Activated T-cell treated with anti-CD3 and anti-CD28 coated beads for 4 hours (primary cell): ENCODE measurements at regions not wholly inside any gene's neighbourhood (a gene's known extent, or its start where the extent isn't known, plus 50 kb on each side); places are given as distances from the start of the nearest gene placed in this dataset.

Experiments used
- DNase-seq: peaks from one replicate; pipeline ENCODE4 v3.0.0-alpha.2; 2020

DNA sequence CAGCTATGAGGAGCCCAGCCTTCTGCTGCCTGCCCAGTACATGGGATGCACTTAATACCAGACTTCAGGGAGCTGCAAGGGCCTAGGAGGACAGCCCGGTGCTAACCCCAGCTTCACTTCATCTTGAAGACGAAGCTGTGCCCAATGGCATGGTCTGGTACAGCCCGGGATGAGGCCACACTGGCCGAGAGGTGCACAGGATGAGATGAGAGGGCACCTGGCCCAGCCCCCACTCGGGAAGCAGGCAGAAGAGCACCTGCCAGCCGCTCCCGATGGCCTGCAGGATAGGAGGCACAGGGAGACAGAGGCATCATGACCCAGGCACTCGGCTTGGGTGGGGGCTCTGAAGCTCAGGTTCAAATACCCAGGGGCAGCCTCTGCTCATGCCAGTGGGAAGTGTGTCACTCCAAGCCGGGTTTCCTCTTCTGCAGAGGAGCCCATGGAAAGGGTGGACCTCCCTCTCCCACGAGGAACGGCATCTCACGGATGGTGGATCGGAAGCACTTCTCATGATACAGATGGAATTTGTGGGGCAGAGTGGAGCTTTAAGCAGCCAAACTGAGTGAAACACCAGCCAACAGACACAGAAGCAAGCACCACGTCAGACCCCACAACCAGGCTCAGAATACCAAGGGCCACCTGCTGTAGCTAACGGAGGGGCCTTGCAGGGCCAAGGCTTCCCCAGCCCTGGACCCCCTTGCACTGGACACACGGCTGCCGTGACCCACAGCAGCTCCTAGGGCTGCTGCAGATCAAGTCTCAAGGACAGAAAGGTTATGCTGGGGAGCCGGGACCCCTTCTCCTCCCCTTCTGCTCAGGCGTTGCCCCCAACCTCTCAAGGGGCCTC lies 875.2 kb downstream of the BRD1 start:
- no peak for DNase-seq

DNA sequence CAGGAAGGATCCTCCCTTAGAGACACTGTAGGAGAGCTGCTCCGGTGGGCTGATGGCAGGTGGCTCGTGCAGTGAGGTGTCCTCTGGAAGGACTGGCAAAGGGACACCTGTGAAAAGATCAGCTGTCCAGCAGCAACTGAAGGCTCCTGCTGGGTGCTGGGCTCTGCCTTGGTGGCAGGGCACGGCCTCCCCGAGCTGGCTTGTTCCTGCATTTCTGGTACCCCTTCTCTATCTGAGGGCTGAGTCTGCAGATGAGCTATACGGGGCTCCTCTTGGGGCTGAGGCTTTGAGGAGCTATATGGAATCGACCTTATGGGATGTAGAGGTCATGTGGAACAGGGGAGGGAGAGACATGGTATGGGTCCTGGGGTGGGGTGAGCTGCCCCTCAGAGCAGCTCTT lies 875.8 kb downstream of the BRD1 start:
- DNase-seq: no peak

DNA sequence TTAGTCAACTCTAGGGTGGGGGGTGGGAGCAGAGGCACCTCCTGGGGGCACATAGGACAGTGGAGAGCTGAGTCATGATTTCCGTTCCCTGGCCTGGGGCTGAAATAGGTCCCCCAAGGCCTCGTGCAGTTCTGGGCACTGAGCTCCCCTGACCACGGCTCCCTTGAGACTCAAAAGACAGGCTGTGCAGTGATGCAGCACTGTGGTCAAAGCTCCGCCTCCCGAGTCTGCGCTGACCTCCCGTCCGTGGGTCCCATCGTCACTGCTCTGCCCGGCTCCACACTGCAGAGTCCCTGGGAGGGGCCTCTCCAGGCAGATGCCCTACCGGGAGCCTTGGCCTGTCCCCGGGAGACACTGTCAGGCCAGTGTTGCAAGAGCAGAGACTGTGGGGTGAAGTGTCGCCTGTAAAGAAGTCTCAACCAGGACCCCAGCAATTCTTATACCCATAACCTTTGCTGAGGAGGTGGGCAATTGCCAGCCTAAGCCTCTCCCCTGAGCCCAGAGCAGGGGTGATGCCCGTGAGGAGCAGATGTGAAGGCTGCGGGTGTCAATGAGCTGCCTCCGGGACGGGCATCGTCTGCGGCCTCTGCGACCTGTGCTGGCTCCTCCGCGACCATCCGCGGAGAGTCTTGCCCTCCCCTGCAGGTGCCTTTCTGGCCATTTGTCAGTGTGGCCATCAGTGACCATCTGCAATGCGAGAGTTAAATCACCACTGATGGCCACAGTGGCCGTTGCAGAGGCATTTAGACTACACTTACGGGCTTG lies 877.3 kb downstream of the BRD1 start:
- DNase-seq: no peak

DNA sequence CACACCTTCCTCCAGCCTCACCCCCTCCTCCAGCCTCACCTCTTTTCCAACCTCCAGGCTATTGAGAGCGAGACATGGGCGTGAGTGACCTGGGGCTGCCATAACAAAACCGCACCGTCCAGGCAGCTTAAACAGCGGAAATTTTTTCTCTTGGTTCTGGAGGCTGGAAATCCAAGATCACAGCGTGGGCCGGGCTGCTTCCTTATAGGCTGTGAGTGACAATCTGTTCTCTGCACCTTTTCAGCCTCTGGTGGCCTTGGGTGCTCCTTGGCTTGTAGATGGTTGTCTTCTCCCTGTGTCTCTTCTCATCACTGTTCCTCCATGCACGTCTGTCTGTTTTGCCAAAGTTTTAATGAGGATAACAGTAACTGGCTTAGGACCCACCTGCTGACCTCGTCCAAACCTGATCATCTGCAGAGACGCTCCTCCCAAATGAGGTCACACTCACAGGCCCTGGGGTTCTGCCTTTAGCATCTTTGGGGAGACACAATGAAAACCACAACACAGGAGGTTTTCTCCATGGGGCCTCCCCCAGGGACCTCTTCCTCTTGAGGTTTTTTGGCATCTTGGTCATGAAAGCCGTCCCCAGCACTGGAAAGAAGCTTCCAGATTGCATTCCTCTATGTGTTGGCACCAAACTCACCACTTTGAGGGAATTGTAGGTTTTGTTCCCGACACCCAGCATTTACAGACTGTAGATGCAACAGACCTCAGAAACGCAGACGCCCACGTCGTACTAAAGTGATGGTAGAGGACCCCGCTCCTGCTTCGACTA lies 878.1 kb downstream of the BRD1 start:
- DNase-seq: no peak

DNA sequence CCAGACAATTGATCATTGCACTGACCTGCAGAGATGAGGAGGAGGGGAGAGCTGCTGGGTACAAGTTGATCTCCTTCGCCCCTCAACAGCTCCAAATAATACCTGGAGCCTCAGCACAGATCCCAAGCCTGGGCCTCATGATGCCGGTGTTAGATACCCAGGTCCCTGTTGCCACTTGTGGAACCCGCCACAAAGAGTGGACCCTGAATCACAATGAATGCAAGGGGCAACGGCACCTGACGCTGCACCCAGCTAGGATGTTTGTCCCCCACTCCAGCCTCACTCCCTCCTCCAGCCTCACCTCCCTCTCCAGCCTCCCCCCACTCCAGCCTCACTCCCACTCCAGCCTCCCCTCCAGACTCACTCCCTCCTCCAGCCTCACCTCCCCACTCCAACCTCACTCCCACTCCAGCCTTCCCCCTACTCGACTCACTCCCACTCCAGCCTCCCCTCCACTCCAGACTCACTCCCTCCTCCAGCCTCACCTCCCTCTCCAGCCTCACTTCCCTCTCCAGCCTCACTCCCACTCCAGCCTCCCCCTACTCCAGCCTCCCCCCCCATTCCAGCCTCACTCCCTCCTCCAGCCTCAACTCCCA lies 879.0 kb downstream of the BRD1 start:
- DNase-seq: no peak

DNA sequence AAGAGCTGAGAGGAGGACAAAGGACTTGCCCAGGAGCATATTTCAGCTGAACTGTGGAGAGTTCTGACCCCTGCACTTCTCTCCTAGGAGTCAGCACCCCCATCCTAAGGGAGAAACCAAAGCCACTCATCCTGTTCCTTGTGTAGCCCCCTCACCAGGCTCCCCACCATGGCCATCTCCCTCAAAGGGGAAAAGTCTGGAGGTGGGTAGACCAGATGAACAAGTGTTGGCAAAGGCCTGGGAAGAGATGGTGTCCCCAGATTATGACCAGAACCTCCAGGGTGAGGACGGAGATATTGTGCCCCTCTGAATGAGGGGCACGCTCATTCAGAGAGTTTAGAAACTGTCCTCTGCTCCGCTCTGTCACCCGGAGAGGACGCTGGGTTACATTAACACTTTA lies 880.0 kb downstream of the BRD1 start:
- no peak for DNase-seq

DNA sequence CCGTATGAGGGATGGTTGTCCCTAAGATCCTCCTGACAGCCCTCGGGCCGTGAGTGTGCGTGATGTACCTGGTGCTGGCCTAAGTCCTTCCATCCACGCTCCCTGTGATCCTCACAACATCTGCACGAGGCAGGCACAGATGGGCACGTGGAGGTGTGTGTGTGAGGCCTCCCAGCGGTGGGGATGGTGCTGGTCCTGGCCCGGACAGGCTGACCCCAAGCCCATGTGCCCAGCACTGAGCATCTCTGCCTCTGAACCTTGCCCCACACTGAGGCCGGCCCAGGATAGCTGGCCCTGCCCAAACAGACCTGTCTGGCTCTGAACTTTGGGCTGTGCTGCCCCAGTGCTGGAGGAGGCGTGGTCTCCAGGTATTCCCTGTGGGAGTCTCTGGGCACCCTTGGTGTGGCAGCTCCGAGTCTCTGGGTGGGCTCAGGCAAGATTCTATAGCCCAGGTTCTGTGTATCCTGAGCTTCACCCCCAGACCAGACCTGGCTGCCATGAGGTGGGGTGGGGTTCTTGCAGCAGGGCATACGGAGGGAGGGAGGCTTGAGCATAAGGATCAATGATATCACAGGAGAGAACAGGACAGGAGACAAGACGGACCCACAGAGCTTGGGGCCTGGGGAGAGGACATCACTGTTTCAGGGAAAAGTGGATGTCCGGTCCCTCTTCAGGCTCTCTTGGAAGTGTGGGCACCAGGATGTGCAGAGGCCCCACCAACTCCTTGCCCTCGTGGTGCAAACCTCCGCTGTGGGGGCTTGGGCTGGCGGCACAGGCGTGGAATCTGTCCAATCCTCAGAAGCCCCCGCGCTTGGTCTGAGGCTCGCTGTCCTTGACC lies 881.8 kb downstream of the BRD1 start:
- no peak for DNase-seq

DNA sequence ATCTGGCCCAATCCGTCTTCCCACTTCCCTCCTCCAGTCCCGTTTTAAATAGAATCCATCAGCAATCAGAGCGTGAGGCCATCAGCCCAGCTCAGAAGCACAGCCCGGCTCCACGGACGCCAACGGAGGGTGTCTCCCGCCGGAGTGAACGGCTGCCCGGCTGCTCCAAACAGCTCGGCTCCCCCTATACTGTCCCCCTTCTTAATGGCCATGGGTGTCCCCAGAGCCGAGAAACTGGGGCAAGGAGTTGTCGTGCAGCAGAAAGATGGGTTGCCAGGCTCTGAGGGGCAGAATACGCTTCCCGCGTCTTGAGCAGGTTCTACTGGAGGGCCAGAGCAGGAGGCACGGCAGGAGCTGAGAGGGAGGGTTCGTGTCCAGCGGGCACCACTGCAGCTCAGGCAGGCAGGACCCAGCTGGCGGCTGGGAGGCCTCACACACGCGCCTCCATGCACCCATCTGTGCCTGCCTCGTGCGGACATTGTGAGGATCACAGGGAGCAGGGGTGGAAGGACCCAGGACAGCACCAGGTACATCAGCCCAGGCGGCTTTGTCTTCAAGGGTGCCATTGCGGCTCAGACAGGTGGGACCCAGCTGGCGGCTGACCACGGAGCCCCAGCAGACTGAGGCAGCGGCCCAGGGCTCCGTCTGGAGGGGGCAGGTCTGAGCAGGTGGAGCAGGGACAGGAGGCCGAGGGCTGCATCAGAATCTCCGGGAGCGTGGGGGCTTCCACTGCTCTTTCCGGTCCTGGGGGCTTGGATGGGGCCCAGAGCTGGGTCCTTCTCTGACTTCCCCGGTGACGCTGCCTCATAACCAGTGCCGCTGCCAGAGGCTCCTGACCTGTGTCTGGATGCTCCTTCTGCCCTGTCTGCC lies 882.7 kb downstream of the BRD1 start:
- no peak for DNase-seq

DNA sequence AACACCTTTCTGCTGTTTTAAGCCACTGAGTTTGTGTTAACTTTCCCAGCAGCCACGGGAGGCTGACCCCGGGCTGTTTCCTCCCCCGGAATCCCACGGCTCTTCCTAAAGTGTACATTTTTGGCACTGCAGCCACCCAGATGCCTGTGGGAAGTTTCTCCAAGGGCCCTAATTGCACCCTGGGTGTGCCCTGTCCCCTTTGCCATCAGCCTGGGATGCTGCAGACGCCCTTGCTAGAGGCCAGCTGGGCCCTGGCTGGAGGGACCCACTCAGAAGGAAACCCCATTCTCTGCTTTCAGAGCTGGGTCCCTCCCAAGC lies 883.3 kb downstream of the BRD1 start:
- DNase-seq: no peak

DNA sequence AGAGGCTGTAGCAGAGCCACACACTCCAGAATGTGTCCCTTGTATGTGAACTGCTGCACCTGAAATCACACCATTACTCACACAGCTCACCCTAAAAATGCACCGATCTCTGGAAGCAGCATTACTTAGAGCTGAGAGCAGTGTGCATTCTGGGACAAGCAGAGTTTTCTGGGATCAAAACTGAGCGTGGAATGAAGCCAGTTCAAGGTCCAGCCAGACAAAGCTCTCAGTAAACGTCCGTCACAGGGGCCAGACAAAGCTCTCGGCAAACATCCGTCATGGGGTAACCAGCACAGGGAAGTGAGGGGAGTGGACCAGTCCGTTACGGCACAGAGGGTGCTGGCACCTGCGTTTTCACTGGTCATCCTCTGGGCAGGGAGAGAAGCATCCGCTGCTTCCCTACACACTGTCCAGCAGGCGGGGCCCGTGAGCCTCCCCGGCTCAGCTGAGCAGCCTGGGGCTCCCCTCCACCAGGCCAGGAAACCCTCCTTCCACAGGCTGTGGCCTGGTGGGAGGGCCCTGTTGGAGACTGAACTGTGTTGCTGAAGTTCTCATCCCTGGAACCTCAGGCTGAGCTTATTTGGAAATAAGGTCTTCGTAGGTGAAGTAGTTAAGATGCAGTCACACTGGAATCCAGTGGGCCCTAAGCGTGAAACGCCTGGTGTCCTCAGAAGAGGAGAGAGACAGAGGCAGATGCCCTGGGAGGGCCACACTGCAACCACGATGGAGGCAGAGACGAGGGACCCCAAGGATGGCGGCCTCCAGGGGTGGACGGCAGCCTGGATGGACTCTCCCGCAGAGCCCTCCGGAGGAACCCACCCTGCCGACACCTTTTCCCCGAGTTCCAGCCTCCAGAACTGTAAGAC lies 883.9 kb downstream of the BRD1 start:
- DNase-seq: no peak

DNA sequence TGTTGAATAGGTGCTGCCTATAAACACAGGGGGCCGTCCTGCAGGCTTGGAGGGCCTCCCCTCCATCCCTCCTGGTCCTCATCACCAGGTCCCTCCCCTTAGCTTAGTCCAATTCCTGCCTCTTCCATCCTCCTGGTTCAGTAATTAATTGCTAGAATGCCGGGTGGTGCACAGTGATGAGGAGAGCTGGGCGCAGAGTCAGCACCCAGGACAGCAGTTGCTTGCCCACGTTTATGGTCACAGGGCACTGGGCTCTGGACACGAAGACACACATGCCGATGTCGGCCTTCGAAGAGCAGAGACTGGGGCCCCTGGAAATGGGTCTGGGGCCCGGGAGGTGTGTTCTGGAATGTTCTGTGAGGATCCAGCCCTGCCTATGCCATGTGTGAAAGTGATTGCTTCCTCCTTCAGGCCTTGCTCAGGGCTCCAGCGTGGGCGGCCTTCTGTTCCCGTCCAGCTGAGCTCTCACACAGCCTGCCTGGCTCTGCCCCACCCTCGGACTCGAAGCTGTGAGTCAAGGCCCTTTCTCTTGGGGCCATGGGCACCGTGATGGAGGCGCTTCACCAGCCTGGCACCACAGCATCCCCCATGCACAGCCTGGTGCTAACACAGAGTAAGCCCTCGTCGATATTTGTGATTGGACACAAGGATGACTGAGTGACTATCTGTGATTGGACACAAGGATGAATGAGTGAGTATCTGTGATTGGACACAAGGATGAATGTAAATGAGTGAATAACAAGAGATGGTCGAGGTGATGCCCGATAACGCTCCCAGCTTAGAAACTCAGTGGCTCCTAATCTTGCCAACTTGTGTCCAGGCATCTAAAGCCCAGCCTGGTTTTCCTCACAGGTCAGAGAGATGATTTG lies 884.7 kb downstream of the BRD1 start:
- DNase-seq: no peak

DNA sequence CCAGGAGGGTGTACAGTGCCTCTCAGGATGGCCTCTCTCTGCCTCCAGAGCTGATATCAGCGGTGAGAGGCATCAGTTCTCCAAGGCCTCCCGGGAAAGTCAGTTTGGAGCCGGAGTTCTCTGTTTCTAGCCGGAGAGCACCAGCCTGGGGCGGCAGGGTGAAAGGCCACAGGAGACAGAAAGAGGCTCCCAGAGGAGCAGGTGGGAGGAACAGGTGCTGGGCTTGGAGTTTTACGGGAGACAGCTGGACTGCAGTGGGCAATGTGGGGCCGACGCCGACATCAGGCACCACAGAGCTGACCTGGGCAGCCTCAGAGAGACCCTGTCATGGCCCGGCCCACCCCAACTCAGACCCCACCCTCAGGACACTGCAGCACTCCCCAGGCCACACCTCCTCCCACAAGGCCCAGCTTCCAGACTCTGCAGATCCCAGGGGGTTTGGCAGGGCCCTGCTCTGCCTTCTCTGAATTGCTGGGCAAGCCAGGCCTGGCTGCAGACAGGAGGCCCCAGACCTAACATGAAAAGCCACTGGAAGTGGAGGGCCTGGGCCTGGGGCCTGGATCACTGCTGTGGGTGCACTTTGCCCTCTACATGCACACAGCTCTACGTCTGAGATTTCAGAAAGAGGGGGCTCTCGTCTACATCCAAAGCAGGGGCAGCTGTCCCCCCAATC lies 885.6 kb downstream of the BRD1 start:
- no peak for DNase-seq

DNA sequence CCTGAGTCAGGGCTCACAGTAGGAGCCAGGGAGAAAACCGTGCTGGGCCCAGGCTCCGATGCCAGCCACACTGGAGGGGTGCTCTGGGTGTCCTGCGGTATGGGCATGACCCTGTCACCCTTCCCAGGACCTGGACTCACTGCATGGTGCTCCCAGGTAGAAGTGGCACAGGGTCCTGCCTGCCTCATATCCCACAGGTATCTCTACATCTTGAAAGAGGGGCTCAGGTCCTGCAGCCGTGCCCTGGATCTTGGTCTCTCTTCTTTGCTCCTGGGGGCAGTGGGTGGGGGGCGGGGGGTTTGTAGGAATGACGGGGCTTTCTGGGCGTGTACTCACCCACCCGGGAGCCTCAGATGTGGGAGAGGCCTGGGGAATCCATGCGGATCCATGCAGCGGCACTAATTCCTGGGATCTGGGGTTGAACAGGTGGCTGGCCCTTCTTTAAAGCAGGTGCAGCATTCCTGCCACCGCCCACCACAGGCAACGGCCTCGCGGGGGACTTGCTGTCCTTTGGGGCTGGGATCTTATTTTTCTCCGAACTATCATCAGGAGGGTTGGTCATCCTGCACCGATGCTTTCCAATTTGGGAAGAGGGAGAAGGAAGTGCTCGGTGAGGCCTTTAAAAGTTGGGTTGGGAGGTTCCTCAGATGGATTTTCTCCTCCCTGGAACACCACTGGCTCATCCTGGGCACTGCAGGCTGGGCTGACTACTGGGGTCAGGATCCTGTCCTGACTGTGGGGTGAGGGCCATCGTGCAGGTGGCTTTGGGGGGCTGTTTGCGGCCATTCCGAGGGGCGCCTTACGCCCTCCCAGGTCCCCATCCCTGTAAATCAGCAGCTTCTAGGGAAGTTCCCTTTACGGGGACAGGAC lies 886.4 kb downstream of the BRD1 start:
- DNase-seq: no peak

DNA sequence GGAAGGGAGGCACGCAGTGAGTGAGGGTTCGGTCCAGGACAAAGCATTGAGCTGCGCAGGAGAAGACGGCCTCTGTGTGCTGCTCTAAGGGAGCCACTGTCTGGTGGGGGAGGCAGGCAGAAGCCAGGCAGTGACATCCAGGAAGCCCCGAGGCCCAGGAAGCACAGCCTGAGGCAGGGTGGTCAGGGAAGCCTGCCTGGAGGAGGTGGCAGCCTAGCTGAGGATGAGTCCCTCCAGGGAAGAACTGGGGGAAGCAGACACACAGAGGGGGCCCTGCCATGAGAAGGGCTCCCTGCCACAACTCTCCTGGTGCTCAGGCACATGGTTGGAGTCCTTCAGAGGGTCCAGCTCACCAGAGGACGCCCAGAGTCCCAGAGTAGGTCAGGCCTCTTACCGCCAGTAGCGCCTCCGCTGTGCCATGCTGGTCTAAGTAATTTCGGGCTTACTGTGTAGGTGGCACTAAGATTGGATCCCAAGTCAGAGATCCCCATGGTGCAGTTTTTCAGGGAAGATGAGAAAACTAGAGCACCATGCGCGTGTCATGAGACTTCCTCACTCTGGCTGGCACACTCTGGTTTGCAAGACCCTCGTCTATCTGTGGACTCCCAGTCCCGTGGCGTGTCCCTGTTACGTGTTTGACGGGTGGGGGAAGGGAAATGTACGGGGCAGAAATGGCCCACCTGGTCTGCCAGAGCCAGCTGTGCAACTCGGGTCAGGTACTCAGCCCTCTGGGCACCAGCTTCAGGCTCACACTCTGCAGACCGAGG lies 887.2 kb downstream of the BRD1 start:
- no peak for DNase-seq

DNA sequence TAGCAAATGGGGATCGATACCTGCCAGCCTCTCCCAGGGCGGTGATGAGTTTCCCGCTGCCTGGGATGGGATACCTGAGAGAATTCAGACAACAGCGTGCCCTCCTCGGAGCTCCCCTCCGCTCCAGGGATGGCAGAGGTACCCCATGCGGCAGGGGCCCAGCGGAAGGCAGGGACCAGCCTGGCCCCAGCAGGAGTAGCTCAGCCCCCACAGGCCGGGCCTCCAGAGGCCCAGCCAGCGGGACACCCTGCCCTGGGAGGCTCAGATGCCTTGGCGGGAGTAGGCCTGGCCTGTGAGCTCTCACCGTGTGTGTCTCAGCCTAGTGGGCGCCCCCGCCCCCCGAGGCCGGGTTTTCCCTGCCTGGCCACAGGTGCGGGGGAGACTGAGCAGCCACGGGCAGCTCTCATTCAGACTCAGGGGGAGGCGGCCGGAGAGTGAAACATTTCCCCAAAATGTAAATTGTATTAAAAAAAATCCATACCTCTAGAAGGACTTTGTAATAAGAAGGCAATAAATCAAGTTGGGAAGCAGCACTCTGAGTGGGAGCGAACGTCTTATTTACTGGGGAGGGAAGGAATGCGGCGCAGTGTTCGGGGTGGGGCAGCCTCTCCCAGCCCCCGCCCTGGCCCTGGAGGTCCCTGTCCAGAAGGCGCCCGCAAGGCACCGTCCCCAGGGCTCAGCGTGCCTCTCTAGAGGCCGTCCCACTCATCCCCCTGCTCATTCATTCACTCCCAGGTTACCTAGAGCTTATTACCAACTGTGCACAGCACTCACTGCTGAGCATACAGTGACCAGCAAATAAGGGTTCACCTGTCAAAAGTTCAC lies 888.0 kb downstream of the BRD1 start:
- no peak for DNase-seq

DNA sequence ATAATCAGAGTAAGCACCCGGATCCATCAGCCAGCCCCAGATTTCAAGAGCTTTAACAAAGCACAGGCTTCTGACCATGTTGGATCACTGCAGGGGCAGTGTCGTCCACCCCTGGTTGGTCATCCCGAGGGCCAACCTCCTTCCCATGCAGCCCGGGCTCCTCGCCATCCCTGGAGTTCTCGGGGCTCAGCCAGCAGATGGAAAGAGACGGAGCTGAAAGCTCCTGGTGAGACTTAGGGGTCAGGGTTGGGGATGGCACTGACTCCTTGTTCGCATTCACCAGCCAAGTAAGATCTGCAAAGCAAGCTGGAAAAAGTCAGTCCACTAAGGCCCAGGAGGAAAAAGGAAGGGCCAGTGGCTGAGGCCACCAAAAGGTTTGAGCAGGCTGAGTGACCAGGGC lies 888.9 kb downstream of the BRD1 start:
- no peak for DNase-seq
